ENCODE measurements at regions not wholly inside any gene's neighbourhood (a gene's known extent, or its start where the extent isn't known, plus 50 kb on each side); places are given as distances from the start of the nearest gene placed in this dataset.

DNA sequence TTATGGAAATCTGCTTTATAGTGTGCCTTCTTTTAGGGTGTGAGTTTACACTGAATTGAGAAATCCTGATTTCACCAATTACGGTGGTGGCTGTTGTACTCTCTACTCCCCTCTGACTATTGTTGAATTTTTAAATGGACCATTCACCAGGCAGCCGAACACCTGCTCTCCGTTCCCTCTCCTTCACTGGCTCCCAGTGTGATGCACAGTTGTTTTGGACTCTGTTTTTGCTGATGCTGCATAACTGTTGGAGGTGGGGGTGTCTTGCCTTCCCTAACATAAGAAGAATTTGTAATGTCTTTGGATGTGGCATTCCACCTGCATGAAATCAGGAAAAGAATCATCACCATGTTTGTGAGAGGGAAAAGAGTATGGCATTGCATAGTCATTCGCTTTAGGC lies 341.2 kb downstream of the SNAPC1 start:
- ChIA-PET POLR2A (no interaction called here), CTCF (no interaction called here)
- no peak for DNase-seq (ENCODE audit: extremely low spot score)
- no peak for TF ChIP-seq NFRKB (IDR thresholded peaks at IDR 0.05)
- TF ChIP-seq ZNF384 (IDR thresholded peaks at IDR 0.05) = no peak
- TF ChIP-seq L3MBTL2 (conservative IDR thresholded peaks at IDR 0.05) = no peak
- no peak for TF ChIP-seq BHLHE40 (IDR thresholded peaks at IDR 0.05; ENCODE audit: borderline replicate concordance)
- no peak for TF ChIP-seq CTBP1 (IDR thresholded peaks at IDR 0.05; ENCODE audit: borderline replicate concordance)
- TF ChIP-seq FOXA1 (IDR thresholded peaks at IDR 0.05) = no peak
- no peak for TF ChIP-seq HDGF (IDR thresholded peaks at IDR 0.05; ENCODE audit: borderline replicate concordance)
- no peak for TF ChIP-seq LEF1 (IDR thresholded peaks at IDR 0.05; ENCODE audit: borderline replicate concordance)
- no peak for TF ChIP-seq SP1 (IDR thresholded peaks at IDR 0.05)
- no peak for TF ChIP-seq ARNT (IDR thresholded peaks at IDR 0.05)
- no peak for TF ChIP-seq TARDBP (IDR thresholded peaks at IDR 0.05)
- no peak for TF ChIP-seq FOXK2 (IDR thresholded peaks at IDR 0.05)
- TF ChIP-seq, protein P1, sequence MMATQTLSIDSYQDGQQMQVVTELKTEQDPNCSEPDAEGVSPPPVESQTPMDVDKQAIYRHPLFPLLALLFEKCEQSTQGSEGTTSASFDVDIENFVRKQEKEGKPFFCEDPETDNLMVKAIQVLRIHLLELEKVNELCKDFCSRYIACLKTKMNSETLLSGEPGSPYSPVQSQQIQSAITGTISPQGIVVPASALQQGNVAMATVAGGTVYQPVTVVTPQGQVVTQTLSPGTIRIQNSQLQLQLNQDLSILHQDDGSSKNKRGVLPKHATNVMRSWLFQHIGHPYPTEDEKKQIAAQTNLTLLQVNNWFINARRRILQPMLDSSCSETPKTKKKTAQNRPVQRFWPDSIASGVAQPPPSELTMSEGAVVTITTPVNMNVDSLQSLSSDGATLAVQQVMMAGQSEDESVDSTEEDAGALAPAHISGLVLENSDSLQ (IDR thresholded peaks at IDR 0.05) = no peak
- TF ChIP-seq SUZ12 (IDR thresholded peaks at IDR 0.05) = no peak
- no peak for TF ChIP-seq ELF4 (IDR thresholded peaks at IDR 0.05)
- no peak for TF ChIP-seq FOXM1 (IDR thresholded peaks at IDR 0.05; ENCODE audit: borderline replicate concordance)

DNA sequence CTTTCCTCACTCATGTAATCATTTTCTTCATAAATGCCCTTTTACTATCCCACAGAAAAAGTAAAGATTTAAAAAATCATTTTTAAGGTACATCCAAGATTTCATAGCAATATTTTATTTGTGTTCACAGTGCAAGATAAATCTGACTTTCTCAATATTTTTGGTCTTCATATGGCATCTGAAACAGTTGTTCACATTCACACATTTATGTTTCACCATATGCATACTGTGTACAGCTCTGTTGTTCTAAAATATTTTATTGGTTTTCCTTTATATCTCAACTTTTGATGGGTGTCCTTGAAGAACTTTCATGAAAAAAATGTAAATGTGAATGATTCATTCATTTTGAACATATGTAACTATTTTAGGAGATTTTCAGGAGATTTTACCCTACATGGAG lies 348.7 kb downstream of the SNAPC1 start:
- no peak for DNase-seq (ENCODE audit: extremely low spot score)
- TF ChIP-seq ELF4 (IDR thresholded peaks at IDR 0.05) (no peak), FOXA1 (IDR thresholded peaks at IDR 0.05) (no peak), FOXK2 (IDR thresholded peaks at IDR 0.05) (no peak), L3MBTL2 (conservative IDR thresholded peaks at IDR 0.05) (no peak), LEF1 (IDR thresholded peaks at IDR 0.05; ENCODE audit: borderline replicate concordance) (no peak), SUZ12 (IDR thresholded peaks at IDR 0.05) (no peak), CTBP1 (IDR thresholded peaks at IDR 0.05; ENCODE audit: borderline replicate concordance) (no peak), TARDBP (IDR thresholded peaks at IDR 0.05) (no peak), FOXM1 (IDR thresholded peaks at IDR 0.05; ENCODE audit: borderline replicate concordance) (no peak), BHLHE40 (IDR thresholded peaks at IDR 0.05; ENCODE audit: borderline replicate concordance) (no peak), ARNT (IDR thresholded peaks at IDR 0.05) (no peak), HDGF (IDR thresholded peaks at IDR 0.05; ENCODE audit: borderline replicate concordance) (no peak), SP1 (IDR thresholded peaks at IDR 0.05) (no peak), ZNF384 (IDR thresholded peaks at IDR 0.05) (no peak), NFRKB (IDR thresholded peaks at IDR 0.05) (no peak)
- TF ChIP-seq, protein P1 (IDR thresholded peaks at IDR 0.05) = no peak
- POLR2A ChIA-PET = no interaction called here
- CTCF ChIA-PET = no interaction called here

GRCh38 chr14:62117010-62117750 lies 355.0 kb downstream of the SNAPC1 start:
- CTCF ChIA-PET = interaction anchor here (0.6 to 3.6 kb wide), 5 partner anchors 9 to 1246 kb away, joined by 3 to 21 read pairs (median 3); no protein-coding TSS in a partner anchor
- TF ChIP-seq, protein P1 (IDR thresholded peaks at IDR 0.05) = peak; percentile 90
- no peak for TF ChIP-seq FOXA1 (IDR thresholded peaks at IDR 0.05)
- peak; percentile 80 for DNase-seq (ENCODE audit: extremely low spot score)
- POLR2A ChIA-PET = no interaction called here

DNA sequence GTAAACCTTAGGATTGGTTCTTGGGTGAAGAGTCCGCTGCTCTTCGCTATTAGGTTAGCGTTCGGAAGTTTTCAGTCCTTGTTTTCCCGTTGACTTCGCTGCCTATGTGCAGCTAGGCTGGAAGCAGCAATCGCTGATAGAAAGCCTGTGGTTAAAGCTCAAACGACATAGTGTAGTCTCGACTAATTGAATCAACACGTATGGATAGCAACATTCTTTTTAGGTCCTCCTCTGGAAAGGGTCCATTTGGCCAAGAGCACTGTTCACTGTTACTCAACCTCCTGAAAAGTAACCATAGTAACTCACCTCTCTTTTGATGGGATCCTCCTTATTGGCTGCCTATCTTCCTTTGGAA lies 355.5 kb downstream of the SNAPC1 start:
- TF ChIP-seq ZNF384 (IDR thresholded peaks at IDR 0.05) = no peak
- no peak for TF ChIP-seq CTBP1 (IDR thresholded peaks at IDR 0.05; ENCODE audit: borderline replicate concordance)
- no peak for TF ChIP-seq SP1 (IDR thresholded peaks at IDR 0.05)
- no peak for TF ChIP-seq ELF4 (IDR thresholded peaks at IDR 0.05)
- TF ChIP-seq L3MBTL2 (conservative IDR thresholded peaks at IDR 0.05) = no peak
- no peak for TF ChIP-seq FOXM1 (IDR thresholded peaks at IDR 0.05; ENCODE audit: borderline replicate concordance)
- TF ChIP-seq NFRKB (IDR thresholded peaks at IDR 0.05) = no peak
- TF ChIP-seq BHLHE40 (IDR thresholded peaks at IDR 0.05; ENCODE audit: borderline replicate concordance) = no peak
- ChIA-PET POLR2A (no interaction called here), CTCF (interaction anchor here (0.7 to 3.6 kb wide), 3 partner anchors 8 to 1247 kb away, joined by 3 to 21 read pairs (median 8); no protein-coding TSS in a partner anchor)
- DNase-seq (ENCODE audit: extremely low spot score) = no peak

DNA sequence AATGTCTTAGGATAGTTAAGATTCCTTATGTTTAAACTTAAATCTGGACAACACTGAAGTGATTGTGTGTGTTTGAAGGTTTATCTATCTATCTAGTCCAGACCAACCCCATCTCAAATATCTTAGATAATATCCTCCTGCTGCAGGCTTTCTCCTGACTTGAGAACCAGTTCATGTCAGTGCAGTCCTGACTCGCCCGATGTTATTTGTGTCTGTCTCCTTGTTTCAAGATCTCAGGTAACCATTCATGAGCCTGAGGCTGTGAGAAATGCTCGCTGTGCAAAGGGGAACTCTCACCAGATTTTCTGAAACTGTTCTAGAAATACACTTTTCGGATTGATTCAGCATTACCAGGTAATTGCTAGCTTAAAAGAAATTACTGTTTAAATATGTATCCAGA lies 356.2 kb downstream of the SNAPC1 start:
- TF ChIP-seq HDGF (IDR thresholded peaks at IDR 0.05; ENCODE audit: borderline replicate concordance) = no peak
- no peak for TF ChIP-seq TARDBP (IDR thresholded peaks at IDR 0.05)
- no peak for TF ChIP-seq BHLHE40 (IDR thresholded peaks at IDR 0.05; ENCODE audit: borderline replicate concordance)
- TF ChIP-seq CTBP1 (IDR thresholded peaks at IDR 0.05; ENCODE audit: borderline replicate concordance) = no peak
- TF ChIP-seq ARNT (IDR thresholded peaks at IDR 0.05) = no peak
- TF ChIP-seq SUZ12 (IDR thresholded peaks at IDR 0.05) = no peak
- no peak for TF ChIP-seq LEF1 (IDR thresholded peaks at IDR 0.05; ENCODE audit: borderline replicate concordance)
- no peak for TF ChIP-seq FOXK2 (IDR thresholded peaks at IDR 0.05)
- no peak for TF ChIP-seq L3MBTL2 (conservative IDR thresholded peaks at IDR 0.05)
- no peak for TF ChIP-seq ELF4 (IDR thresholded peaks at IDR 0.05)
- no peak for TF ChIP-seq FOXM1 (IDR thresholded peaks at IDR 0.05; ENCODE audit: borderline replicate concordance)
- no peak for TF ChIP-seq NFRKB (IDR thresholded peaks at IDR 0.05)
- no peak for TF ChIP-seq SP1 (IDR thresholded peaks at IDR 0.05)
- no peak for TF ChIP-seq FOXA1 (IDR thresholded peaks at IDR 0.05)
- TF ChIP-seq, protein P1 (IDR thresholded peaks at IDR 0.05) = no peak
- no peak for TF ChIP-seq ZNF384 (IDR thresholded peaks at IDR 0.05)
- no peak for DNase-seq (ENCODE audit: extremely low spot score)
- ChIA-PET CTCF (interaction anchor here (2.2 to 3.6 kb wide), 2 partner anchors 7 to 13 kb away, joined by 8 to 21 read pairs; no protein-coding TSS in a partner anchor), POLR2A (no interaction called here)

Measured in HEK293T (cell line).